22Rv1 (cell line): ENCODE measurements at regions not wholly inside any gene's neighbourhood (a gene's known extent, or its start where the extent isn't known, plus 50 kb on each side); places are given as distances from the start of the nearest gene placed in this dataset.

Experiments used
- H3K27ac ChIP-seq: fragments of 450-650 bp; 2 replicates; pipeline ENCODE4 v1.5.1; 2017
- CTCF ChIP-seq: fragments of 450-650 bp; IDR thresholded peaks from 2 replicates; pipeline ENCODE4 v1.5.1; 2017; ENCODE audit warnings: mild to moderate bottlenecking
- ZFX ChIP-seq: fragments of 450-650 bp; IDR thresholded peaks from 2 replicates; pipeline ENCODE4 v1.6.1; 2017; ENCODE audit warnings: antibody characterized with exemption, borderline replicate concordance

GRCh38 chr2:160910681-160911080 is 249.5 kb upstream of the TANK start:
- no peak for TF ChIP-seq CTCF
- no peak for TF ChIP-seq ZFX
- no peak overlapping the region for H3K27ac ChIP-seq

- no peak for TF ChIP-seq ZFX
- no peak for TF ChIP-seq CTCF
- H3K27ac ChIP-seq: no peak overlapping the region
Observed at GRCh38 chr2:160911258-160911657, 249.0 kb upstream of the TANK start.

- no peak for TF ChIP-seq ZFX
- TF ChIP-seq CTCF: no peak
- no peak overlapping the region for H3K27ac ChIP-seq
Observed at GRCh38 chr2:160912276-160912675, 248.0 kb upstream of the TANK start.

GRCh38 chr2:160913323-160913722 is 246.9 kb upstream of the TANK start:
- TF ChIP-seq ZFX: no peak
- no peak for TF ChIP-seq CTCF
- no peak overlapping the region for H3K27ac ChIP-seq

- no peak overlapping the region for H3K27ac ChIP-seq
- no peak for TF ChIP-seq ZFX
- no peak for TF ChIP-seq CTCF
Observed at GRCh38 chr2:160914217-160914616, 246.0 kb upstream of the TANK start.

- no peak overlapping the region for H3K27ac ChIP-seq
- no peak for TF ChIP-seq ZFX
- TF ChIP-seq CTCF: no peak
Observed at GRCh38 chr2:160916300-160916699, 243.9 kb upstream of the TANK start.

GRCh38 chr2:160917850-160918249 is 242.4 kb upstream of the TANK start:
- no peak for TF ChIP-seq CTCF
- no peak for TF ChIP-seq ZFX

GRCh38 chr2:160918258-160918657 is 242.0 kb upstream of the TANK start:
- TF ChIP-seq ZFX (no peak), CTCF (no peak)
- H3K27ac ChIP-seq: no peak overlapping the region

More at GRCh38 chr2:160917850-160918249, 242.4 kb upstream of the TANK start:
- no peak overlapping the region for H3K27ac ChIP-seq
